OCI-LY7 (cell line): ENCODE measurements at regions not wholly inside any gene's neighbourhood (a gene's known extent, or its start where the extent isn't known, plus 50 kb on each side); places are given as distances from the start of the nearest gene placed in this dataset.

ENCODE experiments used
- BruUV-seq: library from RNA; stranded (reverse); fragments of 400-500 nt; replicated peaks from 2 replicates; lab custom pipeline; 2021; lab: Mats Ljungman, UMichigan
- CTCF ChIA-PET: fragments of 300-600 bp; sonication (Branson Sonifier 250); formaldehyde crosslinking; loops from one replicate; lab custom pipeline; 2022; ENCODE audit warnings: antibody characterized with exemption; ENCODE audit not compliant: unreplicated experiment; lab: Charles Lee
- POLR2A ChIA-PET: fragments of 300-600 bp; sonication (Branson Sonifier 250); formaldehyde crosslinking; loops from one replicate; lab custom pipeline; 2022; ENCODE audit warnings: antibody characterized with exemption; lab: Charles Lee
- DNase-seq: peaks from one replicate; pipeline ENCODE4 v3.0.0-alpha.2; 2015; ENCODE audit warnings: low spot score
- H2AFZ ChIP-seq: fragments of 200-600 bp; sonication (generic), shearing (Covaris generic); 2 replicates; pipeline ENCODE4 v1.6.1; 2014; ENCODE audit warnings: mild to moderate bottlenecking, antibody characterized with exemption, low read length, moderate library complexity
- H3K27ac ChIP-seq: fragments of 200-600 bp; sonication (generic); 2 replicates; pipeline ENCODE4 v1.5.1; 2014; ENCODE audit warnings: mixed run types, low read depth, mild to moderate bottlenecking, moderate library complexity, low read length, inconsistent platforms; ENCODE audit not compliant: poor library complexity, severe bottlenecking
- H3K36me3 ChIP-seq: fragments of 200-600 bp; sonication (generic); 2 replicates; pipeline ENCODE4 v1.6.1; 2014; ENCODE audit warnings: mild to moderate bottlenecking, antibody characterized with exemption, low read length, moderate library complexity, mixed read lengths; ENCODE audit not compliant: insufficient read depth
- H3K4me1 ChIP-seq: fragments of 200-600 bp; sonication (generic); 2 replicates; pipeline ENCODE4 v1.5.1; 2014; ENCODE audit warnings: mild to moderate bottlenecking, low read length; ENCODE audit not compliant: insufficient read depth, poor library complexity, severe bottlenecking
- H3K4me2 ChIP-seq: fragments of 200-600 bp; sonication (generic); 2 replicates; pipeline ENCODE4 v1.6.1; 2014; ENCODE audit warnings: mild to moderate bottlenecking, low read length
- H3K4me3 ChIP-seq: fragments of 200-600 bp; sonication (generic); 2 replicates; pipeline ENCODE4 v1.5.1; 2014; ENCODE audit warnings: mild to moderate bottlenecking, low read depth, low read length; ENCODE audit not compliant: poor library complexity, severe bottlenecking
- H3K79me2 ChIP-seq: fragments of 200-600 bp; sonication (generic); 2 replicates; pipeline ENCODE4 v1.6.1; 2016; ENCODE audit warnings: low read depth, mild to moderate bottlenecking, low read length, moderate library complexity, mixed read lengths; ENCODE audit not compliant: insufficient read depth
- H3K9me2 ChIP-seq: fragments of 200-600 bp; sonication (generic); 2 replicates; pipeline ENCODE4 v1.6.1; 2016; ENCODE audit warnings: mild to moderate bottlenecking, low read length, mixed read lengths; ENCODE audit not compliant: insufficient read depth
- H3K9me3 ChIP-seq: fragments of 200-600 bp; sonication (generic); 2 replicates; pipeline ENCODE4 v1.6.1; 2014; ENCODE audit warnings: mild to moderate bottlenecking, mixed run types, low read length, mixed read lengths
- H4K20me1 ChIP-seq: fragments of 200-600 bp; sonication (generic); 2 replicates; pipeline ENCODE4 v1.6.1; 2014; ENCODE audit warnings: mild to moderate bottlenecking, antibody characterized with exemption, low read length, moderate library complexity, mixed read lengths; ENCODE audit not compliant: insufficient read depth
- CTCF ChIP-seq: fragments of 200-600 bp; sonication (generic); conservative IDR thresholded peaks from 2 replicates; pipeline ENCODE4 v1.5.1; 2014; ENCODE audit warnings: mild to moderate bottlenecking, antibody characterized with exemption, low read length, moderate library complexity, mixed read lengths
- EZH2phosphoT487 ChIP-seq: fragments of 200-600 bp; sonication (generic); IDR thresholded peaks from 2 replicates; pipeline ENCODE4 v1.6.1; 2018; ENCODE audit warnings: low read depth, borderline replicate concordance, mild to moderate bottlenecking, mixed run types, antibody characterized with exemption, low read length, moderate library complexity, mixed read lengths
- intact Hi-C: fragments of 100-400 bp; cut with micrococcal nuclease; formaldehyde crosslinking; loops from one replicate; pipeline ENCODE4 v1.10.0; 2022; ENCODE audit not compliant: unreplicated experiment

- BruUV-seq = no TSS peak
- no peak overlapping the region for H2AFZ ChIP-seq
- H3K9me3 ChIP-seq = no peaks in the 10 kb centered on the region
- intact Hi-C loops = no loop called here
- H3K27ac ChIP-seq = no peak overlapping the region
- CTCF ChIA-PET = no interaction called here
- H3K9me2 ChIP-seq = no peaks in the 10 kb centered on the region
- no peaks in the 10 kb centered on the region for H3K79me2 ChIP-seq
- H3K4me3 ChIP-seq = no peak overlapping the region
- no peaks in the 10 kb centered on the region for H3K4me1 ChIP-seq
- POLR2A ChIA-PET = no interaction called here
- no peak for TF ChIP-seq EZH2phosphoT487
- no peak for TF ChIP-seq CTCF
- no peaks in the 10 kb centered on the region for H4K20me1 ChIP-seq
- DNase-seq = no peak
- H3K36me3 ChIP-seq = no peaks in the 10 kb centered on the region
- H3K4me2 ChIP-seq = no peak overlapping the region
Measured at GRCh38 chrX:69080855-69081465, 84.3 kb downstream of the PJA1 start.

- Histone ChIP-seq H3K27ac (no peak overlapping the region), H3K4me2 (no peak overlapping the region), H2AFZ (no peak overlapping the region), H3K4me3 (no peak overlapping the region), H3K36me3 (no peaks in the 10 kb centered on the region), H4K20me1 (no peaks in the 10 kb centered on the region), H3K9me2 (no peaks in the 10 kb centered on the region), H3K4me1 (no peaks in the 10 kb centered on the region), H3K9me3 (no peaks in the 10 kb centered on the region), H3K79me2 (no peaks in the 10 kb centered on the region)
- intact Hi-C loops = no loop called here
- BruUV-seq = no TSS peak
- CTCF ChIA-PET = no interaction called here
- POLR2A ChIA-PET = no interaction called here
- TF ChIP-seq CTCF (no peak), EZH2phosphoT487 (no peak)
- no peak for DNase-seq
Measured at GRCh38 chrX:69079268-69079667, 86.0 kb downstream of the PJA1 start.

- CTCF ChIA-PET = no interaction called here
- POLR2A ChIA-PET = interaction anchor here (0.6 kb wide), 1 partner anchor 575 kb away, joined by 3 read pairs; no protein-coding TSS in a partner anchor
Measured at GRCh38 chrX:69077895-69078455, 87.3 kb downstream of the PJA1 start.

More at GRCh38 chrX:69077895-69078455, 87.3 kb downstream of the PJA1 start:
- DNase-seq = no peak
- no TSS peak for BruUV-seq
- intact Hi-C loops = no loop called here
- no peaks in the 10 kb centered on the region for H3K4me1 ChIP-seq
- TF ChIP-seq EZH2phosphoT487 (no peak), CTCF (no peak)
- H3K9me2 ChIP-seq = no peaks in the 10 kb centered on the region
- H3K79me2 ChIP-seq = no peaks in the 10 kb centered on the region
- H3K36me3 ChIP-seq = no peaks in the 10 kb centered on the region
- H3K4me2 ChIP-seq = no peak overlapping the region
- H2AFZ ChIP-seq = no peak overlapping the region
- H3K4me3 ChIP-seq = no peak overlapping the region
- no peaks in the 10 kb centered on the region for H3K9me3 ChIP-seq
- H4K20me1 ChIP-seq = no peaks in the 10 kb centered on the region
- H3K27ac ChIP-seq = no peak overlapping the region
